Activated T-helper 17 cell treated with anti-CD3 and anti-CD28 coated beads, Interleukin-2, amount 50 U/mL, for 72 hours (primary cell): ENCODE measurements at regions not wholly inside any gene's neighbourhood (a gene's known extent, or its start where the extent isn't known, plus 50 kb on each side); places are given as distances from the start of the nearest gene placed in this dataset.
"Not testable (repeated sequence)": the region's sequence is repeated elsewhere in the genome, so short reads cannot be mapped to it uniquely, and the experiment has no call there.

Experiments used
- ATAC-seq: fragments of 150-1000 bp; cut with Tn5 transposase; replicated peaks from 2 replicates; pipeline ENCODE4 v1.10.0; 2021; ENCODE audit warnings: mild to moderate bottlenecking, moderate library complexity
- H3K27ac Mint-ChIP-seq: one replicate; pipeline ENCODE4 v1.8.0; 2022; ENCODE audit warnings: mixed read lengths
- H3K27me3 Mint-ChIP-seq: one replicate; pipeline ENCODE4 v1.8.0; 2022; ENCODE audit warnings: mixed read lengths
- H3K36me3 Mint-ChIP-seq: one replicate; pipeline ENCODE4 v1.8.0; 2022; ENCODE audit warnings: low read depth, mild to moderate bottlenecking, mixed read lengths
- H3K4me1 Mint-ChIP-seq: one replicate; pipeline ENCODE4 v1.8.0; 2022; ENCODE audit warnings: mixed read lengths
- H3K4me3 Mint-ChIP-seq: one replicate; pipeline ENCODE4 v1.8.0; 2022; ENCODE audit warnings: mild to moderate bottlenecking, mixed read lengths
- H3K9me3 Mint-ChIP-seq: one replicate; pipeline ENCODE4 v1.8.0; 2022; ENCODE audit warnings: mixed read lengths

- H3K4me1 Mint-ChIP-seq, H3K27ac Mint-ChIP-seq, H3K36me3 Mint-ChIP-seq, H3K4me3 Mint-ChIP-seq, ATAC-seq, H3K27me3 Mint-ChIP-seq, H3K9me3 Mint-ChIP-seq: not testable (repeated sequence)
Measured at GRCh38 chr2:53206226-53206625, 561.4 kb upstream of the CHAC2 start.

GRCh38 chr2:53202063-53202462 lies 565.5 kb upstream of the CHAC2 start:
- ATAC-seq, result no peak
- no peaks in the 10 kb centered on the region for H3K9me3 Mint-ChIP-seq
- H3K27me3 Mint-ChIP-seq, result no peaks in the 10 kb centered on the region
- no peaks in the 10 kb centered on the region for H3K36me3 Mint-ChIP-seq
- H3K4me1 Mint-ChIP-seq, result peaks cover 3% of the 10 kb centered on the region
- H3K4me3 Mint-ChIP-seq, result no peak overlapping the region
- no peak overlapping the region for H3K27ac Mint-ChIP-seq

DNA sequence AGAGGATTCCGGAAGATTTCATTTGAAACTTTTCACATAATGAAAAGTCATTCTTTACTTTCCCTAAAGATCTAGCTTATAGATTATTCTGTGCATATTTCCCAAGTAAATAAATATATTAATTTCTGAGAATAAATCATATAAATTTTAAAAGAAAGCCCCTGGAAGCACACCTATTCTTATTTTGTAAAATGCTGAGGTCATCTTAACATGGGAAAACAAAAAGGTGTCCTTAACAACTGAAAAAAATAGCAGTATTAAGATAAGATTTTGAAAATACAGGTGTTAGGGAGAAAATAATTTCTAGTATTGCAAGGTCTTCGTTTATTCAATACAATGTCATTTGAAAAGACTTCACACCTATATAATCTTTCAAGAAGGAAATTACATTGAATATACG lies 567.5 kb upstream of the CHAC2 start:
- no peaks in the 10 kb centered on the region for H3K27me3 Mint-ChIP-seq
- no peaks in the 10 kb centered on the region for H3K9me3 Mint-ChIP-seq
- H3K27ac Mint-ChIP-seq, result no peak overlapping the region
- H3K4me3 Mint-ChIP-seq, result no peak overlapping the region
- no peaks in the 10 kb centered on the region for H3K36me3 Mint-ChIP-seq
- peaks cover 3% of the 10 kb centered on the region for H3K4me1 Mint-ChIP-seq
- ATAC-seq, result no peak

GRCh38 chr2:53188851-53189510 lies 578.6 kb upstream of the CHAC2 start:
- ATAC-seq, result no peak
- Mint-ChIP-seq H3K4me3 (no peak overlapping the region), H3K27me3 (peaks cover 5% of the 10 kb centered on the region), H3K4me1 (no peaks in the 10 kb centered on the region), H3K27ac (no peak overlapping the region), H3K36me3 (no peaks in the 10 kb centered on the region), H3K9me3 (peaks cover 6% of the 10 kb centered on the region)

- Mint-ChIP-seq H3K4me1 (peaks cover 5% of the 10 kb centered on the region), H3K27me3 (no peaks in the 10 kb centered on the region), H3K4me3 (no peak overlapping the region), H3K36me3 (no peaks in the 10 kb centered on the region), H3K27ac (no peak overlapping the region), H3K9me3 (no peaks in the 10 kb centered on the region)
- ATAC-seq, result no peak
Measured at GRCh38 chr2:53183581-53183980, 584.0 kb upstream of the CHAC2 start.

DNA sequence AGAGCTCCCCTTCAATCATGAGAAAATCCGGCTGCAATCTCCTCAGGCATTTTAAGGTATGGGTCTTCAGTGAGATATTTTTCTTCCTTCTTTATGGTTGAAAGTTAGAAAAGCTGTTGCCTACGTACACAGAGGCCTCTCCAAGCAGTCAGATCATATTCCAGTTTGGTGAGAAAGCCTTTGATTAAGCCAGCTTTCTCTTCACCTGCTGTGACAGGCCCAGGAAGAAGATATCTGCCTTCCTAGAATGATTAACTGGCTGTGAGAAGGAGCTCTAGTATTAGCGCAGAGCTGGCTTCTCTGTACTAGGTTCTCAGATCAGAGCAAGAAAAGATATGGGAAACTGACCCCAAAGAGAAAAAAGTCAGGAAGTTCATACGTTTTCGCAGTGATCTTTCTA lies 585.0 kb upstream of the CHAC2 start:
- peaks cover 5% of the 10 kb centered on the region for H3K4me1 Mint-ChIP-seq
- H3K9me3 Mint-ChIP-seq, result no peaks in the 10 kb centered on the region
- ATAC-seq, result no peak
- H3K27me3 Mint-ChIP-seq, result no peaks in the 10 kb centered on the region
- no peak overlapping the region for H3K4me3 Mint-ChIP-seq
- H3K27ac Mint-ChIP-seq, result peak overlapping the region; percentile 37
- H3K36me3 Mint-ChIP-seq, result no peaks in the 10 kb centered on the region

DNA sequence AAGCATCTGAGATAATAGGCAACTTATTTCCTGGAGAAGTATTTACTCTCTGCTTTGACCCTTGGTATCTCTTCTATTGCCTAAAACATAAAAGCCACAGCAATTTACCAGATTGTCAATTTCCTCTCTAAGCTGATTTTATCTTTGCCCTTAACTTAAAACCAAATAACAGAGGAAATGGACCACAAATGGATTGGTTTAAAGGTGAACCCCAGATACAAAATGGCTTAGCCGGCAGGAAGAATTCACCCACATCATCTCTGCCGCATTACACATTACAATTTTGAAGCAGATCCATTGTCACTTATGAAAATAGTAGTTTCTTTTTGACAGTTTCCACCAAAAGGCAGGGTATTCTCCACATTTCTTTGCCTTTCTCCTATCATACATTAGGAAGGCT lies 585.8 kb upstream of the CHAC2 start:
- H3K9me3 Mint-ChIP-seq, result no peaks in the 10 kb centered on the region
- peak overlapping the region; percentile 37 for H3K27ac Mint-ChIP-seq
- H3K4me1 Mint-ChIP-seq, result peaks cover 5% of the 10 kb centered on the region
- no peaks in the 10 kb centered on the region for H3K27me3 Mint-ChIP-seq
- H3K36me3 Mint-ChIP-seq, result no peaks in the 10 kb centered on the region
- no peak for ATAC-seq
- peak overlapping the region; percentile 22 for H3K4me3 Mint-ChIP-seq

- no peak for ATAC-seq
- no peak overlapping the region for H3K27ac Mint-ChIP-seq
Measured at GRCh38 chr2:53177327-53177726, 590.3 kb upstream of the CHAC2 start.

DNA sequence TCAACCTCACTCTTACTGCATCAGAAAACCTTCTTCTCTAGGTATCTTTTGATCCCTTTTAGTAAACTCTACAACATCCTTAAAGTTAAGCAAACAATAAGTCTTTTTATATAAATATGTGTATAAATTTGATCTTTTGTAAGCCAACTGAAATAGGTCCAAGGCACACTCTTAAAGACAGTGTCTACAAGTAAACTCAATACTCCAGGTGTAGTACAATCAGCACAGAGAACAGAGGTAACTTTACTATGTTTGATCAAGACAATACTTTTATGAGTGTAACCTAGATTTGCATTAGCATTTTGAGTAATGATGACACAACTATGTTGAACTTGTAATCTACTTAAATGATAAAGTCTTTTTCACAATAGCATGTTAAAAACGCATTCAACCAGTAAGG lies 593.1 kb upstream of the CHAC2 start:
- H3K27me3 Mint-ChIP-seq, result no peaks in the 10 kb centered on the region
- no peaks in the 10 kb centered on the region for H3K4me1 Mint-ChIP-seq
- no peak for ATAC-seq
- no peaks in the 10 kb centered on the region for H3K9me3 Mint-ChIP-seq
- no peak overlapping the region for H3K4me3 Mint-ChIP-seq
- H3K27ac Mint-ChIP-seq, result no peak overlapping the region
- no peaks in the 10 kb centered on the region for H3K36me3 Mint-ChIP-seq

More at GRCh38 chr2:53177327-53177726, 590.3 kb upstream of the CHAC2 start:
- no peaks in the 10 kb centered on the region for H3K27me3 Mint-ChIP-seq
- H3K4me3 Mint-ChIP-seq, result no peak overlapping the region
- H3K4me1 Mint-ChIP-seq, result peaks cover 5% of the 10 kb centered on the region
- H3K36me3 Mint-ChIP-seq, result no peaks in the 10 kb centered on the region
- H3K9me3 Mint-ChIP-seq, result no peaks in the 10 kb centered on the region

- no peak overlapping the region for H3K27ac Mint-ChIP-seq
- no peaks in the 10 kb centered on the region for H3K4me1 Mint-ChIP-seq
- no peaks in the 10 kb centered on the region for H3K9me3 Mint-ChIP-seq
- H3K4me3 Mint-ChIP-seq, result no peak overlapping the region
- H3K27me3 Mint-ChIP-seq, result no peaks in the 10 kb centered on the region
- no peaks in the 10 kb centered on the region for H3K36me3 Mint-ChIP-seq
- no peak for ATAC-seq
Measured at GRCh38 chr2:53173698-53174455, 593.7 kb upstream of the CHAC2 start.

- no peaks in the 10 kb centered on the region for H3K36me3 Mint-ChIP-seq
Measured at GRCh38 chr2:53173091-53173490, 594.5 kb upstream of the CHAC2 start.

GRCh38 chr2:53170466-53170865 lies 597.1 kb upstream of the CHAC2 start:
- H3K4me1 Mint-ChIP-seq, result no peaks in the 10 kb centered on the region
- no peaks in the 10 kb centered on the region for H3K36me3 Mint-ChIP-seq
- no peak overlapping the region for H3K4me3 Mint-ChIP-seq
- no peaks in the 10 kb centered on the region for H3K9me3 Mint-ChIP-seq
- no peak overlapping the region for H3K27ac Mint-ChIP-seq
- ATAC-seq, result no peak
- no peaks in the 10 kb centered on the region for H3K27me3 Mint-ChIP-seq

More at GRCh38 chr2:53173091-53173490, 594.5 kb upstream of the CHAC2 start:
- Mint-ChIP-seq H3K27me3 (no peaks in the 10 kb centered on the region), H3K27ac (no peak overlapping the region), H3K4me1 (no peaks in the 10 kb centered on the region), H3K9me3 (no peaks in the 10 kb centered on the region), H3K4me3 (no peak overlapping the region)
- no peak for ATAC-seq

- H3K27ac Mint-ChIP-seq, result no peak overlapping the region
Measured at GRCh38 chr2:53167227-53167626, 600.4 kb upstream of the CHAC2 start.

GRCh38 chr2:53150146-53150545 lies 617.5 kb upstream of the CHAC2 start:
- peaks cover 7% of the 10 kb centered on the region for H3K9me3 Mint-ChIP-seq
- ATAC-seq, result no peak
- H3K27me3 Mint-ChIP-seq, result no peaks in the 10 kb centered on the region
- no peak overlapping the region for H3K4me3 Mint-ChIP-seq
- no peaks in the 10 kb centered on the region for H3K4me1 Mint-ChIP-seq
- H3K36me3 Mint-ChIP-seq, result no peaks in the 10 kb centered on the region
- no peak overlapping the region for H3K27ac Mint-ChIP-seq

More at GRCh38 chr2:53167227-53167626, 600.4 kb upstream of the CHAC2 start:
- no peak for ATAC-seq
- no peaks in the 10 kb centered on the region for H3K4me1 Mint-ChIP-seq
- no peak overlapping the region for H3K4me3 Mint-ChIP-seq
- no peaks in the 10 kb centered on the region for H3K9me3 Mint-ChIP-seq
- H3K36me3 Mint-ChIP-seq, result no peaks in the 10 kb centered on the region
- H3K27me3 Mint-ChIP-seq, result no peaks in the 10 kb centered on the region

DNA sequence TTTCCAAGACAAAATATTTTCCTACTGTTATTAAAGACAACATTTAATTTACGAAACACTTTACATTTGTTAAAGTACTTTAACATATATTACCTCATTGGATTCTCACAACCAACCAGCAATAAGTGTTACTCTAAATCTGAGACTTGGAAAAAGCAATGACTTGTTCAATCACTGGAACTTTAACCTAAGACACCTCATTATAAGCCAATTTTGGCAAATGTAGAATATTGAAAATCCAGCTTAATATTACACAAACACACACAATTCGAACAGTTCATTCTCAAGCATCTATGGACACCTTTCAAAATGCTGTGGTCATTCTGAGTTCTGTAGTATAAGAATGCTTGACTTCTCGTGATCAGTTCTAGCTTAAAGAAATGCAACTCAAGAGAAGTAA lies 619.4 kb upstream of the CHAC2 start:
- Mint-ChIP-seq H3K9me3 (peaks cover 3% of the 10 kb centered on the region), H3K27ac (no peak overlapping the region), H3K4me3 (no peak overlapping the region), H3K27me3 (no peaks in the 10 kb centered on the region), H3K36me3 (no peaks in the 10 kb centered on the region), H3K4me1 (no peaks in the 10 kb centered on the region)
- no peak for ATAC-seq
